ENCODE measurements at regions not wholly inside any gene's neighbourhood (a gene's known extent, or its start where the extent isn't known, plus 50 kb on each side); places are given as distances from the start of the nearest gene placed in this dataset.
"Not testable (repeated sequence)": the region's sequence is repeated elsewhere in the genome, so short reads cannot be mapped to it uniquely, and the experiment has no call there.

GRCh38 chr13:107928762-107929161 is 286.6 kb downstream of the LIG4 start:
- no peaks in the 10 kb centered on the region for H3K79me2 ChIP-seq
- no peak for DNase-seq (ENCODE audit: low spot score)
- no peak overlapping the region for H2AFZ ChIP-seq
- no peak overlapping the region for H3K4me2 ChIP-seq
- no peak for TF ChIP-seq EZH2phosphoT487 (IDR thresholded peaks at IDR 0.05; ENCODE audit: low read depth, severe bottlenecking, unreplicated experiment)
- no peaks in the 10 kb centered on the region for H3K27me3 ChIP-seq
- WGBS (ENCODE audit: low lambda C conversion rate, missing lambda C conversion rate), result 92% methylated on average over 3 of the region's 3 CpGs
- H4K20me1 ChIP-seq (ENCODE audit: insufficient read depth, poor library complexity, severe bottlenecking), result no peaks in the 10 kb centered on the region
- H3K4me3 ChIP-seq, result no peak overlapping the region
- no peak overlapping the region for H3K27ac ChIP-seq
- H3K4me1 ChIP-seq (ENCODE audit: insufficient read depth), result no peaks in the 10 kb centered on the region
- H3K9me2 ChIP-seq (replicated peaks; ENCODE audit: insufficient read depth), result no peaks in the 10 kb centered on the region
- no peaks in the 10 kb centered on the region for H3K36me3 ChIP-seq (replicated peaks; ENCODE audit: insufficient read depth, low read depth)
- H3K9me3 ChIP-seq (ENCODE audit: low read depth), result no peaks in the 10 kb centered on the region

- no peaks in the 10 kb centered on the region for H3K4me1 ChIP-seq (ENCODE audit: insufficient read depth)
- H3K9me2 ChIP-seq (replicated peaks; ENCODE audit: insufficient read depth), result no peaks in the 10 kb centered on the region
- DNase-seq (ENCODE audit: low spot score), result no peak
- no peak for TF ChIP-seq EZH2phosphoT487 (IDR thresholded peaks at IDR 0.05; ENCODE audit: low read depth, severe bottlenecking, unreplicated experiment)
- no peak for TF ChIP-seq EZH2 (IDR thresholded peaks at IDR 0.05; ENCODE audit: borderline replicate concordance)
- no peak for TF ChIP-seq CTCF (IDR thresholded peaks at IDR 0.05; ENCODE audit: poor library complexity)
- H3K36me3 ChIP-seq (replicated peaks; ENCODE audit: insufficient read depth, low read depth), result no peaks in the 10 kb centered on the region
- no peaks in the 10 kb centered on the region for H3K27me3 ChIP-seq
- no peak overlapping the region for H2AFZ ChIP-seq
- no peaks in the 10 kb centered on the region for H3K9me3 ChIP-seq (ENCODE audit: low read depth)
- H4K20me1 ChIP-seq (ENCODE audit: insufficient read depth, poor library complexity, severe bottlenecking), result no peaks in the 10 kb centered on the region
- H3K79me2 ChIP-seq, result no peaks in the 10 kb centered on the region
- H3K27ac ChIP-seq, result no peak overlapping the region
- whole genome bisulfite sequencing (ENCODE audit: low lambda C conversion rate, missing lambda C conversion rate), result 95% methylated on average over 4 of the region's 4 CpGs
- no peak overlapping the region for H3K4me2 ChIP-seq
- H3K4me3 ChIP-seq, result no peak overlapping the region
Observed at GRCh38 chr13:107927557-107927956, 287.8 kb downstream of the LIG4 start.

GRCh38 chr13:107926515-107926914 is 288.8 kb downstream of the LIG4 start:
- H3K36me3 ChIP-seq (replicated peaks; ENCODE audit: insufficient read depth, low read depth); H4K20me1 ChIP-seq (ENCODE audit: insufficient read depth, poor library complexity, severe bottlenecking); H3K27ac ChIP-seq; H3K4me1 ChIP-seq (ENCODE audit: insufficient read depth); H3K9me2 ChIP-seq (replicated peaks; ENCODE audit: insufficient read depth); DNase-seq (ENCODE audit: low spot score); H3K27me3 ChIP-seq; H2AFZ ChIP-seq; H3K9me3 ChIP-seq (ENCODE audit: low read depth); H3K4me3 ChIP-seq; H3K79me2 ChIP-seq; H3K4me2 ChIP-seq: not testable (repeated sequence)
- WGBS (ENCODE audit: low lambda C conversion rate, missing lambda C conversion rate), result 61% methylated on average over 5 of the region's 12 CpGs

GRCh38 chr13:107916902-107917301 is 298.4 kb downstream of the LIG4 start:
- H3K4me2 ChIP-seq; H3K36me3 ChIP-seq (replicated peaks; ENCODE audit: insufficient read depth, low read depth); H3K27ac ChIP-seq; H3K9me3 ChIP-seq (ENCODE audit: low read depth); H4K20me1 ChIP-seq (ENCODE audit: insufficient read depth, poor library complexity, severe bottlenecking); H3K79me2 ChIP-seq; H3K9me2 ChIP-seq (replicated peaks; ENCODE audit: insufficient read depth); H2AFZ ChIP-seq; H3K27me3 ChIP-seq; H3K4me1 ChIP-seq (ENCODE audit: insufficient read depth); H3K4me3 ChIP-seq; DNase-seq (ENCODE audit: low spot score): not testable (repeated sequence)
- 0% methylated on average over 1 of the region's 1 CpG for WGBS (ENCODE audit: low lambda C conversion rate, missing lambda C conversion rate)

GRCh38 chr13:107912745-107913144 is 302.6 kb downstream of the LIG4 start:
- Histone ChIP-seq H3K9me3 (ENCODE audit: low read depth) (no peaks in the 10 kb centered on the region), H3K79me2 (no peaks in the 10 kb centered on the region), H3K36me3 (replicated peaks; ENCODE audit: insufficient read depth, low read depth) (no peaks in the 10 kb centered on the region), H3K4me2 (no peak overlapping the region), H4K20me1 (ENCODE audit: insufficient read depth, poor library complexity, severe bottlenecking) (no peaks in the 10 kb centered on the region), H3K27ac (no peak overlapping the region), H3K4me1 (ENCODE audit: insufficient read depth) (no peaks in the 10 kb centered on the region), H3K4me3 (no peak overlapping the region), H2AFZ (no peak overlapping the region), H3K9me2 (replicated peaks; ENCODE audit: insufficient read depth) (no peaks in the 10 kb centered on the region), H3K27me3 (no peaks in the 10 kb centered on the region)
- TF ChIP-seq EZH2phosphoT487 (IDR thresholded peaks at IDR 0.05; ENCODE audit: low read depth, severe bottlenecking, unreplicated experiment), result no peak
- no peak for TF ChIP-seq EZH2 (IDR thresholded peaks at IDR 0.05; ENCODE audit: borderline replicate concordance)
- TF ChIP-seq CTCF (IDR thresholded peaks at IDR 0.05; ENCODE audit: poor library complexity), result no peak
- no peak for DNase-seq (ENCODE audit: low spot score)
- WGBS (ENCODE audit: low lambda C conversion rate, missing lambda C conversion rate), result 61% methylated on average over 2 of the region's 2 CpGs

All from hepatocyte (in vitro differentiated cells).